ENCODE measurements at regions not wholly inside any gene's neighbourhood (a gene's known extent, or its start where the extent isn't known, plus 50 kb on each side); places are given as distances from the start of the nearest gene placed in this dataset.

DNA sequence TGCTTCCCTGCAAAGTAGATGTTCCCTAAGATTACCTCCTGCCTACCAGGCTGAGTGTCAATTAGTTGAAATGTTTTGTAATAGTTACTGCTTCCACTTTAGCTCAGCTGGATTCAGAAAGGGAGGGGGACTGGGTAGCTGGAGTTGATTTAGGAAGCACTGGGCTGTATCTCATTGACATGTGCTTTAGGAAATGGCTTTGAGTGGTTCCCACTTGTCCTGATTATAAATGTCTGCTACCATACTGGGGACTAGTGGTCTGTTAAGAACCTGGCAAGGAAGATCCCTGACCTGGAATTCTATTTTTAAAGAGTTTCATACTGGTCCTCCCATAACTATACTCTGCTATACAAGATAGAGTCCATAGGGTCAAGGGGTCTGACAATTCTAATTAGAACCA is 363.9 kb upstream of the PPP1R2C start:
- ATAC-seq: no peak

DNA sequence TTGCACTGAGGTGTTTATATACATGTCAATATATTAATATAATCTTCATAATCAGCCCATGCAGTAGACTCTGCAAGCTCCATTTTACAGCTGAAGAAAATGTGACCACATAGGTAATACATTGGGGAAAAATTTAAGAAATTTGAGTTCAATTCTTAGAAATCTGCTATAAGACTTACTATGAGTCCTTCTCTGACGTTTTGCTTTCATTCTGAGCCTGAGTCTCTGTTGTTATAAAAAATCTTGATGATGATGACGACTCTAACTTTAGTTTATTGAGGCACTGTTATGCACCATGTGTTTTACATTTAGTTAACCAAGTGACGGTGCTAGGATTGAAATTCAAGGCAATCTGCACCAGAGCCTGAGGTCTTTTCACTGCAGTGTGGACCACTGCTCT is 370.3 kb upstream of the PPP1R2C start:
- Histone ChIP-seq H3K27me3 (ENCODE audit: insufficient read depth in 3 of 3, low read length in 2 of 3) (peaks cover 0 to 20% (median 0%) of the 10 kb centered on the region in 3 donors), H3K9me3 (no peaks in the 10 kb centered on the region), H3K4me1 (no peaks in the 10 kb centered on the region), H3K27ac (no peak overlapping the region), H3K36me3 (ENCODE audit: insufficient read depth in 1 of 2, low read depth in 1 of 2) (no peaks in the 10 kb centered on the region), H3K4me3 (no peak overlapping the region)
- no peak for ATAC-seq
- 64 to 80% (median 80%) methylated on average over 3 of the region's 3 CpGs for WGBS, 3 donors
- intact Hi-C loops (cut with DNase I): no loop called here
- DNase-seq: no peak
- TF ChIP-seq, protein P1, sequence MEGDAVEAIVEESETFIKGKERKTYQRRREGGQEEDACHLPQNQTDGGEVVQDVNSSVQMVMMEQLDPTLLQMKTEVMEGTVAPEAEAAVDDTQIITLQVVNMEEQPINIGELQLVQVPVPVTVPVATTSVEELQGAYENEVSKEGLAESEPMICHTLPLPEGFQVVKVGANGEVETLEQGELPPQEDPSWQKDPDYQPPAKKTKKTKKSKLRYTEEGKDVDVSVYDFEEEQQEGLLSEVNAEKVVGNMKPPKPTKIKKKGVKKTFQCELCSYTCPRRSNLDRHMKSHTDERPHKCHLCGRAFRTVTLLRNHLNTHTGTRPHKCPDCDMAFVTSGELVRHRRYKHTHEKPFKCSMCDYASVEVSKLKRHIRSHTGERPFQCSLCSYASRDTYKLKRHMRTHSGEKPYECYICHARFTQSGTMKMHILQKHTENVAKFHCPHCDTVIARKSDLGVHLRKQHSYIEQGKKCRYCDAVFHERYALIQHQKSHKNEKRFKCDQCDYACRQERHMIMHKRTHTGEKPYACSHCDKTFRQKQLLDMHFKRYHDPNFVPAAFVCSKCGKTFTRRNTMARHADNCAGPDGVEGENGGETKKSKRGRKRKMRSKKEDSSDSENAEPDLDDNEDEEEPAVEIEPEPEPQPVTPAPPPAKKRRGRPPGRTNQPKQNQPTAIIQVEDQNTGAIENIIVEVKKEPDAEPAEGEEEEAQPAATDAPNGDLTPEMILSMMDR (IDR thresholded peaks at IDR 0.05): no peak

More for the DNA sequence above, 363.9 kb upstream of the PPP1R2C start:
- DNase-seq: no peak
- H3K4me3 ChIP-seq: no peak overlapping the region
- intact Hi-C loops (cut with DNase I): no loop called here
- H3K27me3 ChIP-seq (ENCODE audit: insufficient read depth in 3 of 3, low read length in 2 of 3): peaks cover 0 to 10% (median 0%) of the 10 kb centered on the region in 3 donors
- TF ChIP-seq, protein P1 (IDR thresholded peaks at IDR 0.05): no peak
- no peak overlapping the region for H3K27ac ChIP-seq
- H3K4me1 ChIP-seq: no peaks in the 10 kb centered on the region
- no peaks in the 10 kb centered on the region for H3K9me3 ChIP-seq
- H3K36me3 ChIP-seq (ENCODE audit: insufficient read depth in 1 of 2, low read depth in 1 of 2): no peaks in the 10 kb centered on the region

DNA sequence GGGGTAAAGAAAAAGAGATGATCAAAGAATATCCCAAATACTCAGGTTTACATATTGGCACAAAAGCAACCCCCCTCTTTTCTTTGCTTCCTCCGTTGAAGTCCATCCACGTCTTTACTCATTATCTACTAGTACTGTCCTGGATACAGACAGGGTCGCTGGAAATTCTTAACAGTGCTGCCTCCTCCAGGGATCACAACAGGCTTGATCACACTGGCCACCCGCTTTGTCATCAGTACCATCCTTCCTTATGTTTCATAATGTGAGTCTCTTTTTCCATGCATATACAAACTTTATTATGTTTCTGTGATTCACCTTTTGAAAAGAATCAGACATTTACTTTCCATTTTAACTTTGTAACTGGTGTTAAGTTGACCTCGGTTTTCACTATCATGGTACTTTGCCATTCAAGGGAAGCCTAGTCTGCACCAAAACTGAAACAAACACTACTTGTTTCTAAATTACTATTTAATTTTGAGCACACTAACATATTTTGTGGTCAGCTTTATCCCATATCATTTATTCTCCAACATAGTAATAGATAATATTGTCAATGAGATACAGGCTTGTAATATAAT is 387.5 kb upstream of the PPP1R2C start:
- Histone ChIP-seq H3K36me3 (ENCODE audit: insufficient read depth in 1 of 2, low read depth in 1 of 2) (no peaks in the 10 kb centered on the region), H3K9me3 (peaks cover 5% of the 10 kb centered on the region), H3K27ac (no peak overlapping the region), H3K27me3 (ENCODE audit: insufficient read depth in 3 of 3, low read length in 2 of 3) (no peaks in the 10 kb centered on the region), H3K4me1 (no peaks in the 10 kb centered on the region), H3K4me3 (no peak overlapping the region)
- DNase-seq: no peak
- no peak for ATAC-seq
- intact Hi-C loops (cut with DNase I): no loop called here
- WGBS, 3 donors: 51 to 86% (median 79%) methylated on average over 5 of the region's 5 CpGs
- TF ChIP-seq, protein P1 (IDR thresholded peaks at IDR 0.05): no peak

DNA sequence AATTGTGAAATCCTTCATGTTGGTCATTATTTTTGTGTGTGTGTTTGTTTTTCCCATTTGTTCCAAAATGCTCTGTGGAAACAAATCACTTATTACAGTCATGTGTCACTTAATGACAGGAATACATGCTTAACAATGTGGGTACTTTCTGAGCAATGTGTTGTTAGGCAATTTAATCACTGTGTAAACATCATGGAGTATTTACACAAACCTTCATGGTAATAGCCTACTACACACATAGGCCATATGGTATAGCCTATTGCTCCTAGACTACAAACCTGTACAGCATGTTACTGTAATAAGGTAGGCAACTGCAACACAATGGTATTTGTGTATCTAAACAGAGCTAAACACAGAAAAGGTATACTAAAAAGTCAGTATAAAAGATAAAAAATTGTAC is 388.9 kb upstream of the PPP1R2C start:
- Histone ChIP-seq H3K27me3 (ENCODE audit: insufficient read depth in 3 of 3, low read length in 2 of 3) (no peaks in the 10 kb centered on the region), H3K4me1 (no peaks in the 10 kb centered on the region), H3K4me3 (no peak overlapping the region), H3K36me3 (ENCODE audit: insufficient read depth in 1 of 2, low read depth in 1 of 2) (no peaks in the 10 kb centered on the region), H3K27ac (no peak overlapping the region), H3K9me3 (no peaks in the 10 kb centered on the region)
- TF ChIP-seq, protein P1 (IDR thresholded peaks at IDR 0.05): no peak
- DNase-seq: no peak
- intact Hi-C loops (cut with DNase I): no loop called here
- no peak for ATAC-seq

DNA sequence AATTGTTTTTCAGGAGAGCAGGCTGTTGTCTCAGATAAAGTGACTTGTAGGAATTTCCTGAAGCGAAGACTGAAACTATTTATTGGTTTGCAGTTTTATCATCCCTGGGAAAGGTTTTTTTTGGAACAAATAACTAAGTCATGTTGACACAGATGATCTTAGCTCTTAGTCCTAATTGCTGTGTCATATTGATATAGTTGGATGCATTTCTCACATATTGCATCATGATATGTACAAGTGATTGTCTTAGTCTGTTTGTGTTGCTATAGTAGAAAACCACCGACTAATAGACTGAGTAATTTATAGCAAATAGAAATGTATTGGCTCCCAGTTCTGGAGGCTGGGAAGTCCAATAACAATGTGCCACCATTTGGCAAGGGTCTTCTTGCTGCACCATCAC is 397.5 kb upstream of the PPP1R2C start:
- DNase-seq (no peak), ATAC-seq (no peak)
- intact Hi-C loops (cut with DNase I): no loop called here
- H3K36me3 ChIP-seq (ENCODE audit: insufficient read depth in 1 of 2, low read depth in 1 of 2): no peaks in the 10 kb centered on the region
- H3K9me3 ChIP-seq: peaks cover 2% of the 10 kb centered on the region
- TF ChIP-seq, protein P1 (IDR thresholded peaks at IDR 0.05): no peak
- H3K27me3 ChIP-seq (ENCODE audit: insufficient read depth in 3 of 3, low read length in 2 of 3): no peaks in the 10 kb centered on the region
- H3K4me1 ChIP-seq: no peaks in the 10 kb centered on the region
- WGBS, 3 donors: 61 to 70% (median 63%) methylated on average over 2 of the region's 2 CpGs
- H3K4me3 ChIP-seq: no peak overlapping the region
- H3K27ac ChIP-seq: no peak overlapping the region
